Skin epidermis (tissue), 12 donors: ENCODE measurements at regions not wholly inside any gene's neighbourhood (a gene's known extent, or its start where the extent isn't known, plus 50 kb on each side); places are given as distances from the start of the nearest gene placed in this dataset.
A peak's percentile ranks its signal among the peaks of the same experiment; 100 is the strongest.
"Not testable (repeated sequence)": the region's sequence is repeated elsewhere in the genome, so short reads cannot be mapped to it uniquely, and the experiment has no call there.

ENCODE experiments used
- H3K27ac ChIP-seq, 21 experiments: fragments of 200-600 bp; sonication (generic) in 11 of 21; one replicate each; pipeline ENCODE4 v1.5.0; 2020; ENCODE audit warnings: mild to moderate bottlenecking in 3 of 21, inconsistent platforms in 2 of 21, moderate library complexity in 2 of 21
- H3K4me3 ChIP-seq, 7 experiments: fragments of 200-600 bp; sonication (generic) in 2 of 7; one replicate each; pipeline ENCODE4 v1.5.0; 2020; ENCODE audit warnings: inconsistent platforms in 2 of 7, mild to moderate bottlenecking in 2 of 7, moderate library complexity in 1 of 7

- no peak overlapping the region for H3K27ac ChIP-seq
- no peak overlapping the region for H3K4me3 ChIP-seq
Measured at GRCh38 chr2:84373391-84373790, 85.7 kb downstream of the SUCLG1 start.

GRCh38 chr2:84362541-84362940 lies 96.5 kb downstream of the SUCLG1 start:
- H3K4me3 ChIP-seq, result no peak overlapping the region
- no peak overlapping the region for H3K27ac ChIP-seq

- Histone ChIP-seq H3K27ac (peak overlapping the region in 1 of 21 experiments; percentile 44), H3K4me3 (no peak overlapping the region)
Measured at GRCh38 chr2:84338069-84338468, 121.0 kb downstream of the SUCLG1 start.

GRCh38 chr2:84327645-84328249 lies 131.3 kb downstream of the SUCLG1 start:
- no peak overlapping the region for H3K27ac ChIP-seq
- no peak overlapping the region for H3K4me3 ChIP-seq

- H3K27ac ChIP-seq, result no peak overlapping the region
- H3K4me3 ChIP-seq, result no peak overlapping the region
Measured at GRCh38 chr2:84326831-84327432, 132.1 kb downstream of the SUCLG1 start.

- Histone ChIP-seq H3K27ac (no peak overlapping the region), H3K4me3 (no peak overlapping the region)
Measured at GRCh38 chr2:84323890-84324289, 135.2 kb downstream of the SUCLG1 start.

- Histone ChIP-seq H3K27ac (no peak overlapping the region), H3K4me3 (no peak overlapping the region)
Measured at GRCh38 chr2:84320940-84321339, 138.1 kb downstream of the SUCLG1 start.

- Histone ChIP-seq H3K27ac (no peak overlapping the region), H3K4me3 (no peak overlapping the region)
Measured at GRCh38 chr2:84319581-84319980, 139.5 kb downstream of the SUCLG1 start.

- Histone ChIP-seq H3K4me3 (no peak overlapping the region), H3K27ac (no peak overlapping the region)
Measured at GRCh38 chr2:84317135-84317534, 141.9 kb downstream of the SUCLG1 start.

- Histone ChIP-seq H3K4me3 (no peak overlapping the region), H3K27ac (no peak overlapping the region)
Measured at GRCh38 chr2:84314901-84315330, 144.2 kb downstream of the SUCLG1 start.

GRCh38 chr2:84314250-84314649 lies 144.8 kb downstream of the SUCLG1 start:
- H3K27ac ChIP-seq, result no peak overlapping the region
- no peak overlapping the region for H3K4me3 ChIP-seq

- H3K4me3 ChIP-seq, result no peak overlapping the region
- H3K27ac ChIP-seq, result no peak overlapping the region
Measured at GRCh38 chr2:84309281-84309680, 149.8 kb downstream of the SUCLG1 start.

- Histone ChIP-seq H3K27ac (no peak overlapping the region), H3K4me3 (no peak overlapping the region)
Measured at GRCh38 chr2:84306361-84306760, 152.7 kb downstream of the SUCLG1 start.

- no peak overlapping the region for H3K27ac ChIP-seq
Measured at GRCh38 chr2:84302513-84303412, 156.3 kb downstream of the SUCLG1 start.

GRCh38 chr2:84301717-84302116 lies 157.4 kb downstream of the SUCLG1 start:
- Histone ChIP-seq H3K27ac (no peak overlapping the region), H3K4me3 (no peak overlapping the region)

More at GRCh38 chr2:84302513-84303412, 156.3 kb downstream of the SUCLG1 start:
- no peak overlapping the region for H3K4me3 ChIP-seq

GRCh38 chr2:84300696-84301029 lies 158.4 kb downstream of the SUCLG1 start:
- Histone ChIP-seq H3K4me3 (no peak overlapping the region), H3K27ac (no peak overlapping the region)

GRCh38 chr2:84300001-84300695 lies 158.9 kb downstream of the SUCLG1 start:
- H3K27ac ChIP-seq, H3K4me3 ChIP-seq: not testable (repeated sequence)

- Histone ChIP-seq H3K4me3 (no peak overlapping the region), H3K27ac (no peak overlapping the region)
Measured at GRCh38 chr2:84299211-84299775, 159.8 kb downstream of the SUCLG1 start.

- Histone ChIP-seq H3K27ac (no peak overlapping the region), H3K4me3 (no peak overlapping the region)
Measured at GRCh38 chr2:84297155-84297554, 161.9 kb downstream of the SUCLG1 start.

GRCh38 chr2:84293791-84294380 lies 165.2 kb downstream of the SUCLG1 start:
- Histone ChIP-seq H3K4me3 (no peak overlapping the region), H3K27ac (no peak overlapping the region)
